PFSK-1 (cell line): ENCODE measurements at regions not wholly inside any gene's neighbourhood (a gene's known extent, or its start where the extent isn't known, plus 50 kb on each side); places are given as distances from the start of the nearest gene placed in this dataset.

Experiments
- FOXP2 ChIP-seq: optimal IDR thresholded peaks from 2 replicates; pipeline ENCODE3; 2011; ENCODE audit warnings: borderline replicate concordance, control low read depth, inconsistent platforms; ENCODE audit not compliant: insufficient read depth; ENCODE audit errors: extremely low read length, extremely low read depth
- POLR2AphosphoS5 ChIP-seq: IDR thresholded peaks from 2 replicates; pipeline ENCODE4 v1.6.1; 2012; ENCODE audit warnings: low read depth, mild to moderate bottlenecking, control low read depth, low read length, moderate library complexity
- SIN3A ChIP-seq: IDR thresholded peaks from 2 replicates; pipeline ENCODE4 v1.6.1; 2012; ENCODE audit warnings: mild to moderate bottlenecking, low read length, moderate library complexity, borderline replicate concordance; ENCODE audit not compliant: insufficient read depth
- TAF1 ChIP-seq: IDR thresholded peaks from 2 replicates; pipeline ENCODE4 v1.6.1; 2012; ENCODE audit warnings: low read length, control low read depth, borderline replicate concordance; ENCODE audit not compliant: insufficient read depth
- TF ChIP-seq, protein P1 (sequence below), 2 experiments: IDR thresholded peaks; 2 replicates each; pipeline versions ENCODE4 v1.6.1 to v1.8.0; 2011 to 2012; ENCODE audit warnings: low read depth in 2 of 2, low read length in 2 of 2, control low read depth in 1 of 2, inconsistent platforms in 1 of 2, mild to moderate bottlenecking in 1 of 2, moderate library complexity in 1 of 2; ENCODE audit not compliant: insufficient read depth in 1 of 2

DNA sequence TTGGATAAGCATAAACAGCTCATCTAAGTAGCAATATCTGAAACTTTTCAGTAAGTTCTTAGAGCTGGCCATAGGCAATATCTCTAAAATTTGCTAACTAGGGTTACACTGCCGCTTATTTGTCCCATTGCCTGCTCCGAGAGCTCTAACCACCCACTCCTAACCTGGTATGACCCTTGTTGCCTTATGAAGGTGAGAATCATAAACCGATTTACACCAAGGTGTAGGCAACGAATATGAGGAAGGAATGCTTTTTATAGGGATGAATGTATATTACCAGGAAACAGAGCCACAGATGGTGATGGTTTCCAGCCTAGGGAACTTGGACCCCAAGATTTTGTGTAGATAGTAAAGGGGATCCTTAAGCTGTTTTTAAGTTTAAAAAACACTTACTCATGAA is 440.9 kb downstream of the PDCD6IP start:
- TF ChIP-seq POLR2AphosphoS5 (no peak), TAF1 (no peak), SIN3A (no peak), FOXP2 (no peak)
- TF ChIP-seq, protein P1, sequence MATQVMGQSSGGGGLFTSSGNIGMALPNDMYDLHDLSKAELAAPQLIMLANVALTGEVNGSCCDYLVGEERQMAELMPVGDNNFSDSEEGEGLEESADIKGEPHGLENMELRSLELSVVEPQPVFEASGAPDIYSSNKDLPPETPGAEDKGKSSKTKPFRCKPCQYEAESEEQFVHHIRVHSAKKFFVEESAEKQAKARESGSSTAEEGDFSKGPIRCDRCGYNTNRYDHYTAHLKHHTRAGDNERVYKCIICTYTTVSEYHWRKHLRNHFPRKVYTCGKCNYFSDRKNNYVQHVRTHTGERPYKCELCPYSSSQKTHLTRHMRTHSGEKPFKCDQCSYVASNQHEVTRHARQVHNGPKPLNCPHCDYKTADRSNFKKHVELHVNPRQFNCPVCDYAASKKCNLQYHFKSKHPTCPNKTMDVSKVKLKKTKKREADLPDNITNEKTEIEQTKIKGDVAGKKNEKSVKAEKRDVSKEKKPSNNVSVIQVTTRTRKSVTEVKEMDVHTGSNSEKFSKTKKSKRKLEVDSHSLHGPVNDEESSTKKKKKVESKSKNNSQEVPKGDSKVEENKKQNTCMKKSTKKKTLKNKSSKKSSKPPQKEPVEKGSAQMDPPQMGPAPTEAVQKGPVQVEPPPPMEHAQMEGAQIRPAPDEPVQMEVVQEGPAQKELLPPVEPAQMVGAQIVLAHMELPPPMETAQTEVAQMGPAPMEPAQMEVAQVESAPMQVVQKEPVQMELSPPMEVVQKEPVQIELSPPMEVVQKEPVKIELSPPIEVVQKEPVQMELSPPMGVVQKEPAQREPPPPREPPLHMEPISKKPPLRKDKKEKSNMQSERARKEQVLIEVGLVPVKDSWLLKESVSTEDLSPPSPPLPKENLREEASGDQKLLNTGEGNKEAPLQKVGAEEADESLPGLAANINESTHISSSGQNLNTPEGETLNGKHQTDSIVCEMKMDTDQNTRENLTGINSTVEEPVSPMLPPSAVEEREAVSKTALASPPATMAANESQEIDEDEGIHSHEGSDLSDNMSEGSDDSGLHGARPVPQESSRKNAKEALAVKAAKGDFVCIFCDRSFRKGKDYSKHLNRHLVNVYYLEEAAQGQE (IDR thresholded peaks at IDR 0.05; ENCODE audit: insufficient read depth in 1 of 2, low read depth in 2 of 2, low read length in 2 of 2), result no peak
